ENCODE measurements at regions not wholly inside any gene's neighbourhood (a gene's known extent, or its start where the extent isn't known, plus 50 kb on each side); places are given as distances from the start of the nearest gene placed in this dataset.

DNA sequence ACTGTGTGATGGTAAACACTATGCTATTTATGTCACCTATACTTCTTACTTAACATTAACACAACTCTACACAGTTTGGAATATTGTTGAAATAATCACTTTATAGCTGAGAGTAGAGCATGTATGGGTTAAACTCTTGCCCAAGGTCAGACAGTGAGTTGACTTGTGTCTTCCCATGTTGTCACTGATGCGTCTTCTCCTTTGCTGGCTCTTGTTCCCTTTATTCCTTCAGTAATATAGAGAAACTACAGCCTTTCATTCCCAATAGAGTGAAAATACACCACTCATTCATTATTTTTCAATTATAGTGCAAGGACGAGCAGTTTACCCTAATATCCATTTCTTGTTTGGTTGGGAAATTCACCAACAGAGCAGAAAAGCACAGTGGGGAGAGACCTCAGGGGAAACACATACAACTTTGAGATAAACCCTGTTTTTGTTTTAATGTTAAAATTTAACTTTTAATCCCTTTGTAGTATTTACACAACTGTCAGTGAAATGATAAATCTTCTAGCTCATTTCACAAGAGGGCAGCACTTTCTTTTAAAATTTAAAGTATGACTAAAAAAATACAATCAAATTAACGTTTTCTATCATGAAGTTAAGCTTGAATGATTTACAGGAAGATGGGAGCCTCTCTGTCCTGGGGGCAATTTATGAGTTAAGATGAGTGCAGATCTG, 363.0 kb downstream of the UTRN start (continued):
- no peak for TF ChIP-seq HINFP (CRISPR knock-in tag; IDR thresholded peaks at IDR 0.05; ENCODE audit: low read depth)
- peak; percentile 31 to 96; a peak in 2 of 4 replicates for TF ChIP-seq EP300 (IDR thresholded peaks at IDR 0.05; ENCODE audit: low read depth in 2 of 2, low read length in 2 of 2)
- TF ChIP-seq EP300 (CRISPR knock-in tag; IDR thresholded peaks at IDR 0.05; ENCODE audit: borderline replicate concordance), result peak; percentile 60; the same call in 1 of the 2 replicates
- TF ChIP-seq TGIF2 (CRISPR knock-in tag; IDR thresholded peaks at IDR 0.05), result no peak
- no peak for TF ChIP-seq KDM3A (CRISPR knock-in tag; IDR thresholded peaks at IDR 0.05; ENCODE audit: low read depth)
- no peak for TF ChIP-seq ZNF674 (CRISPR knock-in tag; IDR thresholded peaks at IDR 0.05; ENCODE audit: low read depth)
- TF ChIP-seq THAP11 (CRISPR knock-in tag; IDR thresholded peaks at IDR 0.05), result peak; percentile 46; the same call in 1 of the 2 replicates
- no peak for TF ChIP-seq ZSCAN21 (CRISPR knock-in tag; IDR thresholded peaks at IDR 0.05; ENCODE audit: borderline replicate concordance)
- TF ChIP-seq NFIB (CRISPR knock-in tag; IDR thresholded peaks at IDR 0.05; ENCODE audit: borderline replicate concordance), result no peak
- TF ChIP-seq ZKSCAN8 (CRISPR knock-in tag; IDR thresholded peaks at IDR 0.05; ENCODE audit: borderline replicate concordance), result no peak
- TF ChIP-seq MLLT10 (CRISPR knock-in tag; IDR thresholded peaks at IDR 0.05), result no peak
- TF ChIP-seq ZNF570 (CRISPR knock-in tag; IDR thresholded peaks at IDR 0.05; ENCODE audit: borderline replicate concordance), result no peak
- TF ChIP-seq ZNF367 (CRISPR knock-in tag; IDR thresholded peaks at IDR 0.05; ENCODE audit: borderline replicate concordance), result peak; percentile 48; the same call in 1 of the 2 replicates
- no peak for TF ChIP-seq CBX2 (IDR thresholded peaks at IDR 0.05; ENCODE audit: low read depth, low read length)
- TF ChIP-seq CBX2 (CRISPR knock-in tag; IDR thresholded peaks at IDR 0.05; ENCODE audit: low read depth), result no peak
- TF ChIP-seq, protein P1, sequence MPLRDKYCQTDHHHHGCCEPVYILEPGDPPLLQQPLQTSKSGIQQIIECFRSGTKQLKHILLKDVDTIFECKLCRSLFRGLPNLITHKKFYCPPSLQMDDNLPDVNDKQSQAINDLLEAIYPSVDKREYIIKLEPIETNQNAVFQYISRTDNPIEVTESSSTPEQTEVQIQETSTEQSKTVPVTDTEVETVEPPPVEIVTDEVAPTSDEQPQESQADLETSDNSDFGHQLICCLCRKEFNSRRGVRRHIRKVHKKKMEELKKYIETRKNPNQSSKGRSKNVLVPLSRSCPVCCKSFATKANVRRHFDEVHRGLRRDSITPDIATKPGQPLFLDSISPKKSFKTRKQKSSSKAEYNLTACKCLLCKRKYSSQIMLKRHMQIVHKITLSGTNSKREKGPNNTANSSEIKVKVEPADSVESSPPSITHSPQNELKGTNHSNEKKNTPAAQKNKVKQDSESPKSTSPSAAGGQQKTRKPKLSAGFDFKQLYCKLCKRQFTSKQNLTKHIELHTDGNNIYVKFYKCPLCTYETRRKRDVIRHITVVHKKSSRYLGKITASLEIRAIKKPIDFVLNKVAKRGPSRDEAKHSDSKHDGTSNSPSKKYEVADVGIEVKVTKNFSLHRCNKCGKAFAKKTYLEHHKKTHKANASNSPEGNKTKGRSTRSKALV (CRISPR knock-in tag; IDR thresholded peaks at IDR 0.05), result peak; percentile 60; the same call in 1 of the 2 replicates
- peak; percentile 56; the same call in 1 of the 2 replicates for TF ChIP-seq MXD4 (CRISPR knock-in tag; IDR thresholded peaks at IDR 0.05)
- TF ChIP-seq, protein P2, sequence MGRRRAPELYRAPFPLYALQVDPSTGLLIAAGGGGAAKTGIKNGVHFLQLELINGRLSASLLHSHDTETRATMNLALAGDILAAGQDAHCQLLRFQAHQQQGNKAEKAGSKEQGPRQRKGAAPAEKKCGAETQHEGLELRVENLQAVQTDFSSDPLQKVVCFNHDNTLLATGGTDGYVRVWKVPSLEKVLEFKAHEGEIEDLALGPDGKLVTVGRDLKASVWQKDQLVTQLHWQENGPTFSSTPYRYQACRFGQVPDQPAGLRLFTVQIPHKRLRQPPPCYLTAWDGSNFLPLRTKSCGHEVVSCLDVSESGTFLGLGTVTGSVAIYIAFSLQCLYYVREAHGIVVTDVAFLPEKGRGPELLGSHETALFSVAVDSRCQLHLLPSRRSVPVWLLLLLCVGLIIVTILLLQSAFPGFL (CRISPR knock-in tag; IDR thresholded peaks at IDR 0.05), result no peak
- TF ChIP-seq ZNF101 (CRISPR knock-in tag; IDR thresholded peaks at IDR 0.05; ENCODE audit: borderline replicate concordance, low read depth), result no peak
- TF ChIP-seq CEBPG (CRISPR knock-in tag; IDR thresholded peaks at IDR 0.05), result peak; percentile 69
- no peak for TF ChIP-seq ZNF180 (CRISPR knock-in tag; IDR thresholded peaks at IDR 0.05; ENCODE audit: borderline replicate concordance, low read depth)
- no peak for TF ChIP-seq TEF (CRISPR knock-in tag; IDR thresholded peaks at IDR 0.05)
- no peak for TF ChIP-seq TAF1 (CRISPR knock-in tag; IDR thresholded peaks at IDR 0.05)
- TF ChIP-seq PRPF4 (IDR thresholded peaks at IDR 0.05; ENCODE audit: low read depth, low read length, poor library complexity, severe bottlenecking), result no peak
- TF ChIP-seq, protein P3, sequence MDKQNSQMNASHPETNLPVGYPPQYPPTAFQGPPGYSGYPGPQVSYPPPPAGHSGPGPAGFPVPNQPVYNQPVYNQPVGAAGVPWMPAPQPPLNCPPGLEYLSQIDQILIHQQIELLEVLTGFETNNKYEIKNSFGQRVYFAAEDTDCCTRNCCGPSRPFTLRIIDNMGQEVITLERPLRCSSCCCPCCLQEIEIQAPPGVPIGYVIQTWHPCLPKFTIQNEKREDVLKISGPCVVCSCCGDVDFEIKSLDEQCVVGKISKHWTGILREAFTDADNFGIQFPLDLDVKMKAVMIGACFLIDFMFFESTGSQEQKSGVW (CRISPR knock-in tag; IDR thresholded peaks at IDR 0.05; ENCODE audit: borderline replicate concordance), result no peak
- TF ChIP-seq NFE2L1 (CRISPR knock-in tag; IDR thresholded peaks at IDR 0.05; ENCODE audit: borderline replicate concordance), result no peak

Measured in HepG2 (cell line).